ENCODE measurements at regions not wholly inside any gene's neighbourhood (a gene's known extent, or its start where the extent isn't known, plus 50 kb on each side); places are given as distances from the start of the nearest gene placed in this dataset.

- H3K4me3 ChIP-seq (ENCODE audit: low read length), result no peak overlapping the region
- no peaks in the 10 kb centered on the region for H3K36me3 ChIP-seq (ENCODE audit: insufficient read depth, low read length)
- H3K27me3 ChIP-seq (ENCODE audit: insufficient read depth, low read length), result no peaks in the 10 kb centered on the region
- H2AFZ ChIP-seq (ENCODE audit: low read depth, low read length), result no peak overlapping the region
- H3K9me3 ChIP-seq (ENCODE audit: low read length), result no peaks in the 10 kb centered on the region
- no peaks in the 10 kb centered on the region for H3K4me1 ChIP-seq (ENCODE audit: insufficient read depth, low read length)
Measured at GRCh38 chr7:46397591-46397990, 476.5 kb upstream of the IGFBP3 start.

- Histone ChIP-seq H2AFZ (ENCODE audit: low read depth, low read length) (no peak overlapping the region), H3K4me1 (ENCODE audit: insufficient read depth, low read length) (no peaks in the 10 kb centered on the region), H3K36me3 (ENCODE audit: insufficient read depth, low read length) (no peaks in the 10 kb centered on the region), H3K27me3 (ENCODE audit: insufficient read depth, low read length) (no peaks in the 10 kb centered on the region), H3K4me3 (ENCODE audit: low read length) (no peak overlapping the region), H3K9me3 (ENCODE audit: low read length) (no peaks in the 10 kb centered on the region)
Measured at GRCh38 chr7:46396481-46396880, 475.4 kb upstream of the IGFBP3 start.

GRCh38 chr7:46393142-46393541 lies 472.1 kb upstream of the IGFBP3 start:
- Histone ChIP-seq H3K9me3 (ENCODE audit: low read length) (no peaks in the 10 kb centered on the region), H2AFZ (ENCODE audit: low read depth, low read length) (no peak overlapping the region), H3K4me3 (ENCODE audit: low read length) (no peak overlapping the region), H3K27me3 (ENCODE audit: insufficient read depth, low read length) (no peaks in the 10 kb centered on the region), H3K36me3 (ENCODE audit: insufficient read depth, low read length) (no peaks in the 10 kb centered on the region), H3K4me1 (ENCODE audit: insufficient read depth, low read length) (no peaks in the 10 kb centered on the region)

GRCh38 chr7:46391231-46392201 lies 470.4 kb upstream of the IGFBP3 start:
- H3K9me3 ChIP-seq (ENCODE audit: low read length), result no peaks in the 10 kb centered on the region
- no peaks in the 10 kb centered on the region for H3K4me1 ChIP-seq (ENCODE audit: insufficient read depth, low read length)
- H3K27me3 ChIP-seq (ENCODE audit: insufficient read depth, low read length), result no peaks in the 10 kb centered on the region
- no peak overlapping the region for H2AFZ ChIP-seq (ENCODE audit: low read depth, low read length)
- H3K36me3 ChIP-seq (ENCODE audit: insufficient read depth, low read length), result no peaks in the 10 kb centered on the region
- no peak overlapping the region for H3K4me3 ChIP-seq (ENCODE audit: low read length)

- Histone ChIP-seq H3K27me3 (ENCODE audit: insufficient read depth, low read length) (no peaks in the 10 kb centered on the region), H3K4me3 (ENCODE audit: low read length) (no peak overlapping the region), H2AFZ (ENCODE audit: low read depth, low read length) (no peak overlapping the region), H3K9me3 (ENCODE audit: low read length) (no peaks in the 10 kb centered on the region), H3K36me3 (ENCODE audit: insufficient read depth, low read length) (no peaks in the 10 kb centered on the region), H3K4me1 (ENCODE audit: insufficient read depth, low read length) (no peaks in the 10 kb centered on the region)
Measured at GRCh38 chr7:46390042-46390441, 469.0 kb upstream of the IGFBP3 start.

- Histone ChIP-seq H3K4me3 (ENCODE audit: low read length) (no peak overlapping the region), H3K36me3 (ENCODE audit: insufficient read depth, low read length) (no peaks in the 10 kb centered on the region), H3K9me3 (ENCODE audit: low read length) (no peaks in the 10 kb centered on the region), H3K27me3 (ENCODE audit: insufficient read depth, low read length) (no peaks in the 10 kb centered on the region), H2AFZ (ENCODE audit: low read depth, low read length) (no peak overlapping the region), H3K4me1 (ENCODE audit: insufficient read depth, low read length) (no peaks in the 10 kb centered on the region)
Measured at GRCh38 chr7:46389146-46389545, 468.1 kb upstream of the IGFBP3 start.

GRCh38 chr7:46387646-46388045 lies 466.6 kb upstream of the IGFBP3 start:
- no peaks in the 10 kb centered on the region for H3K27me3 ChIP-seq (ENCODE audit: insufficient read depth, low read length)
- H2AFZ ChIP-seq (ENCODE audit: low read depth, low read length), result no peak overlapping the region
- H3K4me1 ChIP-seq (ENCODE audit: insufficient read depth, low read length), result no peaks in the 10 kb centered on the region
- H3K36me3 ChIP-seq (ENCODE audit: insufficient read depth, low read length), result no peaks in the 10 kb centered on the region
- H3K4me3 ChIP-seq (ENCODE audit: low read length), result no peak overlapping the region
- H3K9me3 ChIP-seq (ENCODE audit: low read length), result no peaks in the 10 kb centered on the region

GRCh38 chr7:46386428-46387399 lies 465.6 kb upstream of the IGFBP3 start:
- no peaks in the 10 kb centered on the region for H3K4me1 ChIP-seq (ENCODE audit: insufficient read depth, low read length)
- no peaks in the 10 kb centered on the region for H3K36me3 ChIP-seq (ENCODE audit: insufficient read depth, low read length)
- no peaks in the 10 kb centered on the region for H3K27me3 ChIP-seq (ENCODE audit: insufficient read depth, low read length)
- H3K4me3 ChIP-seq (ENCODE audit: low read length), result no peak overlapping the region
- no peak overlapping the region for H2AFZ ChIP-seq (ENCODE audit: low read depth, low read length)
- H3K9me3 ChIP-seq (ENCODE audit: low read length), result no peaks in the 10 kb centered on the region

GRCh38 chr7:46385662-46386309 lies 464.7 kb upstream of the IGFBP3 start:
- Histone ChIP-seq H3K9me3 (ENCODE audit: low read length) (no peaks in the 10 kb centered on the region), H3K4me1 (ENCODE audit: insufficient read depth, low read length) (no peaks in the 10 kb centered on the region), H2AFZ (ENCODE audit: low read depth, low read length) (no peak overlapping the region), H3K27me3 (ENCODE audit: insufficient read depth, low read length) (no peaks in the 10 kb centered on the region), H3K36me3 (ENCODE audit: insufficient read depth, low read length) (no peaks in the 10 kb centered on the region), H3K4me3 (ENCODE audit: low read length) (no peak overlapping the region)

- Histone ChIP-seq H3K36me3 (ENCODE audit: insufficient read depth, low read length) (no peaks in the 10 kb centered on the region), H3K4me1 (ENCODE audit: insufficient read depth, low read length) (no peaks in the 10 kb centered on the region), H3K9me3 (ENCODE audit: low read length) (no peaks in the 10 kb centered on the region), H2AFZ (ENCODE audit: low read depth, low read length) (no peak overlapping the region), H3K4me3 (ENCODE audit: low read length) (no peak overlapping the region), H3K27me3 (ENCODE audit: insufficient read depth, low read length) (no peaks in the 10 kb centered on the region)
Measured at GRCh38 chr7:46383605-46384004, 462.5 kb upstream of the IGFBP3 start.

- no peak overlapping the region for H2AFZ ChIP-seq (ENCODE audit: low read depth, low read length)
- H3K4me3 ChIP-seq (ENCODE audit: low read length), result no peak overlapping the region
- H3K9me3 ChIP-seq (ENCODE audit: low read length), result no peaks in the 10 kb centered on the region
- H3K27me3 ChIP-seq (ENCODE audit: insufficient read depth, low read length), result no peaks in the 10 kb centered on the region
- no peaks in the 10 kb centered on the region for H3K4me1 ChIP-seq (ENCODE audit: insufficient read depth, low read length)
- no peaks in the 10 kb centered on the region for H3K36me3 ChIP-seq (ENCODE audit: insufficient read depth, low read length)
Measured at GRCh38 chr7:46369933-46370654, 449.0 kb upstream of the IGFBP3 start.

GRCh38 chr7:46368871-46369270 lies 447.8 kb upstream of the IGFBP3 start:
- Histone ChIP-seq H3K9me3 (ENCODE audit: low read length) (no peaks in the 10 kb centered on the region), H2AFZ (ENCODE audit: low read depth, low read length) (no peak overlapping the region), H3K36me3 (ENCODE audit: insufficient read depth, low read length) (no peaks in the 10 kb centered on the region), H3K4me1 (ENCODE audit: insufficient read depth, low read length) (peaks cover 6% of the 10 kb centered on the region), H3K27me3 (ENCODE audit: insufficient read depth, low read length) (no peaks in the 10 kb centered on the region), H3K4me3 (ENCODE audit: low read length) (no peak overlapping the region)

All from neuron (in vitro differentiated cells).